H1 (cell line): ENCODE measurements at regions not wholly inside any gene's neighbourhood (a gene's known extent, or its start where the extent isn't known, plus 50 kb on each side); places are given as distances from the start of the nearest gene placed in this dataset.

Experiments used
- CHD7 ChIP-seq: fragments of 300-600 bp; sonication (generic); IDR thresholded peaks from 2 replicates; pipeline ENCODE4 v1.7.1; 2012; ENCODE audit warnings: low read length, moderate library complexity, mild to moderate bottlenecking, inconsistent platforms; ENCODE audit not compliant: insufficient replicate concordance
- CTCF ChIP-seq, 3 experiments: IDR thresholded peaks; 1 replicate in 2 of 3; 2 replicates in 1 of 3; pipeline versions ENCODE4 v1.5.1 to v1.6.1; 2011; ENCODE audit warnings: low read length in 3 of 3, mild to moderate bottlenecking in 3 of 3, inconsistent platforms in 2 of 3, low read depth in 1 of 3, moderate library complexity in 1 of 3; ENCODE audit not compliant: insufficient read depth in 1 of 3; ENCODE audit errors: control extremely low read depth in 1 of 3
- HDAC6 ChIP-seq: IDR thresholded peaks from one replicate; pipeline ENCODE4 v1.7.1; 2012; ENCODE audit warnings: low read depth, mild to moderate bottlenecking, inconsistent platforms, low read length, moderate library complexity
- NANOG ChIP-seq: IDR thresholded peaks from 2 replicates; pipeline ENCODE4 v1.6.1; 2011; ENCODE audit warnings: low read length, low read depth, mild to moderate bottlenecking, inconsistent platforms; ENCODE audit not compliant: insufficient read depth, poor library complexity, severe bottlenecking
- POU5F1 ChIP-seq: IDR thresholded peaks from 2 replicates; pipeline ENCODE4 v1.6.1; 2011; ENCODE audit warnings: low read depth, mild to moderate bottlenecking, low read length, moderate library complexity
- RXRA ChIP-seq: IDR thresholded peaks from 2 replicates; pipeline ENCODE4 v1.6.1; 2011; ENCODE audit warnings: low read depth, mild to moderate bottlenecking, low read length, moderate library complexity; ENCODE audit not compliant: insufficient read depth

GRCh38 chr3:191688756-191689433 lies 227.9 kb downstream of the PYDC2 start (continued):
- TF ChIP-seq CHD7 (peak; percentile 54), RXRA (no peak), HDAC6 (no peak), POU5F1 (0 out of 2 replicates have a peak, but pooled peaks have one; percentile 16), NANOG (peak; percentile 91), CTCF (IDR thresholded peaks at IDR 0.05; ENCODE audit: control extremely low read depth in 1 of 3, insufficient read depth in 1 of 3, low read depth in 1 of 3, low read length in 3 of 3) (no peak)
